GM12873 (cell line): ENCODE measurements at regions not wholly inside any gene's neighbourhood (a gene's known extent, or its start where the extent isn't known, plus 50 kb on each side); places are given as distances from the start of the nearest gene placed in this dataset.

Experiments used
- TF ChIP-seq, protein P1 (sequence below): IDR thresholded peaks from 2 replicates; pipeline ENCODE4 v1.5.1; 2012; ENCODE audit warnings: low read depth, mild to moderate bottlenecking, moderate library complexity, low read length, control low read depth; ENCODE audit not compliant: insufficient read depth; ENCODE audit errors: missing control alignments

GRCh38 chr12:114743799-114744198 is 59.8 kb upstream of the TBX3 start:
- TF ChIP-seq, protein P1, sequence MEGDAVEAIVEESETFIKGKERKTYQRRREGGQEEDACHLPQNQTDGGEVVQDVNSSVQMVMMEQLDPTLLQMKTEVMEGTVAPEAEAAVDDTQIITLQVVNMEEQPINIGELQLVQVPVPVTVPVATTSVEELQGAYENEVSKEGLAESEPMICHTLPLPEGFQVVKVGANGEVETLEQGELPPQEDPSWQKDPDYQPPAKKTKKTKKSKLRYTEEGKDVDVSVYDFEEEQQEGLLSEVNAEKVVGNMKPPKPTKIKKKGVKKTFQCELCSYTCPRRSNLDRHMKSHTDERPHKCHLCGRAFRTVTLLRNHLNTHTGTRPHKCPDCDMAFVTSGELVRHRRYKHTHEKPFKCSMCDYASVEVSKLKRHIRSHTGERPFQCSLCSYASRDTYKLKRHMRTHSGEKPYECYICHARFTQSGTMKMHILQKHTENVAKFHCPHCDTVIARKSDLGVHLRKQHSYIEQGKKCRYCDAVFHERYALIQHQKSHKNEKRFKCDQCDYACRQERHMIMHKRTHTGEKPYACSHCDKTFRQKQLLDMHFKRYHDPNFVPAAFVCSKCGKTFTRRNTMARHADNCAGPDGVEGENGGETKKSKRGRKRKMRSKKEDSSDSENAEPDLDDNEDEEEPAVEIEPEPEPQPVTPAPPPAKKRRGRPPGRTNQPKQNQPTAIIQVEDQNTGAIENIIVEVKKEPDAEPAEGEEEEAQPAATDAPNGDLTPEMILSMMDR, result no peak

GRCh38 chr12:114743289-114743688 is 59.3 kb upstream of the TBX3 start:
- TF ChIP-seq, protein P1, result no peak

GRCh38 chr12:114742363-114742762 is 58.4 kb upstream of the TBX3 start:
- TF ChIP-seq, protein P1, result no peak

GRCh38 chr12:114741940-114742339 is 58.0 kb upstream of the TBX3 start:
- TF ChIP-seq, protein P1, result no peak

DNA sequence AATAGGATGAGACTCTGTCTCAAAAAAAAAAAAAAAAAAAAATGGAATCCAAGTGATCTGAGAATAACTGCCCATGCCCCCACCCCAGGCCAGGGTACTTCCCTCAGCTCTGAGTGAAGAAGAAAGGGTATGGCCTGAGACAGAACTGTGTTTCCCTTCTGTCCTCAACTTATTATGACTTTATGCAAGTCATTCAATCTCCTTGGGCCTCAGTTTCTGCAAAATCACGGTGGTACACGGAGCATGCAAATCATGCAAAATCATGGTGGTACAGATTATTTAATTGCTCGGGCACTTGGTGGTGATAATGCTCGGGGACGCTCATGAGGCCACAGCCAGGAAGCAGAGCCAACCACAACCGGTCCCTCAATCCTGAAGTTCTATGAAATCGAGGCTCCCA is 56.5 kb upstream of the TBX3 start:
- TF ChIP-seq, protein P1, result no peak

GRCh38 chr12:114738460-114739184 is 54.6 kb upstream of the TBX3 start:
- TF ChIP-seq, protein P1, result no peak

DNA sequence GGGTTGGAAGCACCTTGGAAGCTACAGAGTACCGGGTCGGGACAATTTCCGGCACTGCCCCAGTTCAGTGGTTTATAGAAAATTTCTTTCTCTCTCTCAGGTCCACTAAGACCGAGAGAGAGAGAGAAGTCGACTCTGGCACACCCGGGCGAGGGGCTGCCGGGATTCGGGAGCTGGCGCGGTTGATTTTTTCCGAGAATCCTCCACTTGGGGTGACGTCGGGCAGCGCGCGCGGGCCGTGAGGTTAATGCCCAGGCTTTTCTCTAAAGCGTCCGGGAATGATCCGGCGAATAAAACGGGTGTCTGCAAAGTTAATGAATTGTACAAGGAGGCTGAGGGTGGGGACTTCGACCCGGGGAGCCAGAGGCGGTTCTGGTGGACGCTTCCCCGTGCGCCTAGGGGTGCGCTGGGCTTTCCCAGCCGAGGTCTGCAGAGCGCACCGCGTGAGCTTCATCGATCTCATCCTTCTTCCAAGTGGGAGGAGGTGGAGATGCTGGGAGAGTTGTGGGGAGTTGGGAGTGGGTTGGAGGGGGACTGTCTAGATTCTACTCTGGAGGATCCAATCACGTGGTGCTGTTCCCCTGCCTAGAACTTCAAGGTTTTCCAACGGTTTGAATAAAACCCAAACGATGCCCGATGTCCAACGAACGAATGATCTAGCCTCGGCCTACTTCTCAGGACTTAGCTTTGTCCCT is 51.9 kb upstream of the TBX3 start:
- TF ChIP-seq, protein P1, result no peak
